Gastrocnemius medialis (tissue), 4 donors: ENCODE measurements at regions not wholly inside any gene's neighbourhood (a gene's known extent, or its start where the extent isn't known, plus 50 kb on each side); places are given as distances from the start of the nearest gene placed in this dataset.

ENCODE experiments used
- POLR2A ChIP-seq, 2 donors: fragments of 450-650 bp; IDR thresholded peaks; one replicate each; pipeline ENCODE4 v1.6.1; 2017; ENCODE audit warnings: antibody characterized with exemption in 2 of 2, mild to moderate bottlenecking in 2 of 2, moderate library complexity in 2 of 2
- TF ChIP-seq, protein P1 (sequence below), 5 experiments: fragments of 450-650 bp in 3 of 5; fragments of 200-600 bp in 2 of 5; sonication (generic) in 2 of 5; IDR thresholded peaks in 4 of 5; conservative IDR thresholded peaks in 1 of 5; 1 replicate in 4 of 5; 2 replicates in 1 of 5; pipeline ENCODE4 v1.5.1; 2016 to 2019; ENCODE audit warnings: antibody characterized with exemption in 5 of 5, mild to moderate bottlenecking in 3 of 5, moderate library complexity in 3 of 5

DNA sequence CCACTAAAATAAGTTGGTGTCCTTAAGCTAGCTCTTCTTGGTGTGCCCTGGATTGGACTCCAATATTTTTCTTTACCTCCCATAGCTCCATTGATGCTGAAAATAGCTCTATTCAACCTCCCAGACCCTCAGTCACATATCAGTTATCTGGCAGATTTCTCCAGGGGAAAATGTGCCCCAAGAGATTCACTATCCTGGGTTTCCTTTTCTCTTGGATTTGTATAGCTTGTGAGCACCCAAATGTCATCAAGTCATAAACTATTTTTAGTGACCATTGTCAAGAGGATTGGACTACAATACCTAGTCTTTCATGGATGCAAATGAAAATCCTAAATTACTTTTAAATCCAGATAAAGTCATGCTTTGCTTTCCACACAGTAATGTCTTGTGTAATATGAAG is 339.6 kb upstream of the FOXG1 start:
- TF ChIP-seq POLR2A (IDR thresholded peaks at IDR 0.05): no peak
- TF ChIP-seq, protein P1, sequence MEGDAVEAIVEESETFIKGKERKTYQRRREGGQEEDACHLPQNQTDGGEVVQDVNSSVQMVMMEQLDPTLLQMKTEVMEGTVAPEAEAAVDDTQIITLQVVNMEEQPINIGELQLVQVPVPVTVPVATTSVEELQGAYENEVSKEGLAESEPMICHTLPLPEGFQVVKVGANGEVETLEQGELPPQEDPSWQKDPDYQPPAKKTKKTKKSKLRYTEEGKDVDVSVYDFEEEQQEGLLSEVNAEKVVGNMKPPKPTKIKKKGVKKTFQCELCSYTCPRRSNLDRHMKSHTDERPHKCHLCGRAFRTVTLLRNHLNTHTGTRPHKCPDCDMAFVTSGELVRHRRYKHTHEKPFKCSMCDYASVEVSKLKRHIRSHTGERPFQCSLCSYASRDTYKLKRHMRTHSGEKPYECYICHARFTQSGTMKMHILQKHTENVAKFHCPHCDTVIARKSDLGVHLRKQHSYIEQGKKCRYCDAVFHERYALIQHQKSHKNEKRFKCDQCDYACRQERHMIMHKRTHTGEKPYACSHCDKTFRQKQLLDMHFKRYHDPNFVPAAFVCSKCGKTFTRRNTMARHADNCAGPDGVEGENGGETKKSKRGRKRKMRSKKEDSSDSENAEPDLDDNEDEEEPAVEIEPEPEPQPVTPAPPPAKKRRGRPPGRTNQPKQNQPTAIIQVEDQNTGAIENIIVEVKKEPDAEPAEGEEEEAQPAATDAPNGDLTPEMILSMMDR (IDR thresholded peaks at IDR 0.05 in 4 of 5, conservative IDR thresholded peaks at IDR 0.05 in 1 of 5): no peak
